ENCODE measurements at regions not wholly inside any gene's neighbourhood (a gene's known extent, or its start where the extent isn't known, plus 50 kb on each side); places are given as distances from the start of the nearest gene placed in this dataset.

DNA sequence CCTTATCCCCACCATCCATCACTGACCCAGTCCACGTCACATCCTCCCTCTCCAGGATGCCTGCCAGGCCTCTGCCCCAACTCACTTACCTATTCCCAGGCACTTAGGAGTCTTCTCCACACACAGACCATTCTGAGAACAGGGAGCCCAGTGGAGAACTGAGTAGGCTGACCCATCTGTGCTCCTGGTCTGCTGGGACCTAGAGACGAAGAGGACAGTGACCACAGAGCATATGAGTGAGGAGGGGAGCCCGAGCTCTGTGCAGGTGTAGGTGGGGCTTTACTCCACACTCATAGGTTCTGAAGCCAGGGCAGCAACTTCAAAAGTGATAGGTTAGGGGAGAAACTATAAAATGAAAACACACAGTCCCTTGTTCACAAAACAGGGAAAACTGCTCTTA is 130.0 kb downstream of the NDUFA10 start:
- WGBS (ENCODE audit: insufficient coverage), result 80% methylated on average over 1 of the region's 3 CpGs
- Mint-ChIP-seq H3K4me1 (peaks cover 52% of the 10 kb centered on the region), H3K4me3 (peak overlapping the region; percentile 28 to 33), H3K36me3 (peaks cover 3 to 18% of the 10 kb centered on the region in 2 donors), H3K27ac (peak overlapping the region; percentile 75 to 97 (median 88)), H3K9me3 (peaks cover 0 to 9% (median 5%) of the 10 kb centered on the region in 7 donors), H3K27me3 (ENCODE audit: low read depth in 3 of 3) (peaks cover 4 to 8% (median 5%) of the 10 kb centered on the region in 3 donors)
- H3K36me3 ChIP-seq (replicated peaks in 1 of 2; ENCODE audit: control insufficient read depth in 1 of 2, insufficient read depth in 2 of 2, low read length in 2 of 2), result no peaks in the 10 kb centered on the region
- no peaks in the 10 kb centered on the region for H4K20me1 ChIP-seq (ENCODE audit: insufficient read depth, low read length)
- H3K4me2 ChIP-seq (replicated peaks; ENCODE audit: extremely low read depth, low read length, poor library complexity, severe bottlenecking), result peak overlapping the region; percentile 47
- intact Hi-C loops (cut with micrococcal nuclease), result loop anchor here in 1 of 2 donors (5.0 kb wide), 1 partner anchor 37 kb away; no protein-coding TSS in a partner anchor
- peak overlapping the region; percentile 85 to 88 for H3K27ac ChIP-seq (ENCODE audit: low read depth in 1 of 2, low read length in 2 of 2)
- no peak overlapping the region for H3K9ac ChIP-seq (ENCODE audit: insufficient read depth, low read length, poor library complexity, severe bottlenecking)
- TF ChIP-seq, protein P1, sequence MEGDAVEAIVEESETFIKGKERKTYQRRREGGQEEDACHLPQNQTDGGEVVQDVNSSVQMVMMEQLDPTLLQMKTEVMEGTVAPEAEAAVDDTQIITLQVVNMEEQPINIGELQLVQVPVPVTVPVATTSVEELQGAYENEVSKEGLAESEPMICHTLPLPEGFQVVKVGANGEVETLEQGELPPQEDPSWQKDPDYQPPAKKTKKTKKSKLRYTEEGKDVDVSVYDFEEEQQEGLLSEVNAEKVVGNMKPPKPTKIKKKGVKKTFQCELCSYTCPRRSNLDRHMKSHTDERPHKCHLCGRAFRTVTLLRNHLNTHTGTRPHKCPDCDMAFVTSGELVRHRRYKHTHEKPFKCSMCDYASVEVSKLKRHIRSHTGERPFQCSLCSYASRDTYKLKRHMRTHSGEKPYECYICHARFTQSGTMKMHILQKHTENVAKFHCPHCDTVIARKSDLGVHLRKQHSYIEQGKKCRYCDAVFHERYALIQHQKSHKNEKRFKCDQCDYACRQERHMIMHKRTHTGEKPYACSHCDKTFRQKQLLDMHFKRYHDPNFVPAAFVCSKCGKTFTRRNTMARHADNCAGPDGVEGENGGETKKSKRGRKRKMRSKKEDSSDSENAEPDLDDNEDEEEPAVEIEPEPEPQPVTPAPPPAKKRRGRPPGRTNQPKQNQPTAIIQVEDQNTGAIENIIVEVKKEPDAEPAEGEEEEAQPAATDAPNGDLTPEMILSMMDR (IDR thresholded peaks at IDR 0.05), result no peak
- H3K4me1 ChIP-seq (ENCODE audit: control insufficient read depth in 1 of 2, insufficient read depth in 2 of 2, low read length in 2 of 2), result peaks cover 39 to 44% of the 10 kb centered on the region in 2 donors
- H3K4me3 ChIP-seq (replicated peaks in 1 of 3; ENCODE audit: low read depth in 2 of 3, low read length in 3 of 3), result peak overlapping the region in 1 of 3 experiments; percentile 57
- no peak for DNase-seq
- H3K9me3 ChIP-seq (replicated peaks in 1 of 2; ENCODE audit: control insufficient read depth in 1 of 2, insufficient read depth in 1 of 2, low read length in 2 of 2), result peaks cover 0 to 5% of the 10 kb centered on the region in 2 donors
- no peaks in the 10 kb centered on the region for H3K27me3 ChIP-seq (ENCODE audit: control insufficient read depth in 2 of 2, insufficient read depth in 2 of 2, low read length in 2 of 2)
- peak overlapping the region; percentile 61 for H2AFZ ChIP-seq (ENCODE audit: insufficient read depth, low read depth, low read length, poor library complexity, severe bottlenecking)
- no peaks in the 10 kb centered on the region for H3K79me2 ChIP-seq (ENCODE audit: insufficient read depth, low read length)

- H3K36me3 ChIP-seq (replicated peaks in 1 of 2; ENCODE audit: control insufficient read depth in 1 of 2, insufficient read depth in 2 of 2, low read length in 2 of 2), result no peaks in the 10 kb centered on the region
- Mint-ChIP-seq H3K27ac (peak overlapping the region in 4 of 7 donors; percentile 68 to 97 (median 80)), H3K27me3 (ENCODE audit: low read depth in 3 of 3) (peaks cover 5 to 13% (median 8%) of the 10 kb centered on the region in 3 donors), H3K36me3 (peaks cover 3 to 16% of the 10 kb centered on the region in 2 donors), H3K4me3 (no peak overlapping the region), H3K9me3 (peaks cover 0 to 9% (median 5%) of the 10 kb centered on the region in 7 donors), H3K4me1 (peaks cover 52% of the 10 kb centered on the region)
- no peaks in the 10 kb centered on the region for H3K79me2 ChIP-seq (ENCODE audit: insufficient read depth, low read length)
- H3K9me3 ChIP-seq (replicated peaks in 1 of 2; ENCODE audit: control insufficient read depth in 1 of 2, insufficient read depth in 1 of 2, low read length in 2 of 2), result peaks cover 0 to 5% of the 10 kb centered on the region in 2 donors
- H3K4me2 ChIP-seq (replicated peaks; ENCODE audit: extremely low read depth, low read length, poor library complexity, severe bottlenecking), result no peak overlapping the region
- 94% methylated on average over 5 of the region's 5 CpGs for WGBS (ENCODE audit: insufficient coverage)
- peaks cover 39 to 44% of the 10 kb centered on the region in 2 donors for H3K4me1 ChIP-seq (ENCODE audit: control insufficient read depth in 1 of 2, insufficient read depth in 2 of 2, low read length in 2 of 2)
- no peak overlapping the region for H3K4me3 ChIP-seq (replicated peaks in 1 of 3; ENCODE audit: low read depth in 2 of 3, low read length in 3 of 3)
- no peak for DNase-seq
- intact Hi-C loops (cut with micrococcal nuclease), result loop anchor here (5.0 kb wide), 1 partner anchor 98 kb away; no protein-coding TSS in a partner anchor
- H4K20me1 ChIP-seq (ENCODE audit: insufficient read depth, low read length), result no peaks in the 10 kb centered on the region
- TF ChIP-seq, protein P1 (IDR thresholded peaks at IDR 0.05), result no peak
- peak overlapping the region in 1 of 2 donors; percentile 88 for H3K27ac ChIP-seq (ENCODE audit: low read depth in 1 of 2, low read length in 2 of 2)
- H3K27me3 ChIP-seq (ENCODE audit: control insufficient read depth in 2 of 2, insufficient read depth in 2 of 2, low read length in 2 of 2), result no peaks in the 10 kb centered on the region
- H3K9ac ChIP-seq (ENCODE audit: insufficient read depth, low read length, poor library complexity, severe bottlenecking), result no peak overlapping the region
- no peak overlapping the region for H2AFZ ChIP-seq (ENCODE audit: insufficient read depth, low read depth, low read length, poor library complexity, severe bottlenecking)
These were observed 130.9 kb downstream of the NDUFA10 start for GRCh38 chr2:239894276-239894675.
